Mesenchymal stem cell (in vitro differentiated cells and primary cell): ENCODE measurements at regions not wholly inside any gene's neighbourhood (a gene's known extent, or its start where the extent isn't known, plus 50 kb on each side); places are given as distances from the start of the nearest gene placed in this dataset.

Source experiments
- DNase-seq: peaks from one replicate; pipeline ENCODE4 v3.0.0-alpha.2; 2013
- H2AFZ ChIP-seq: one replicate; pipeline ENCODE4 v1.6.1; 2013; ENCODE audit warnings: low read depth, mild to moderate bottlenecking, control low read depth, inconsistent platforms, low read length, moderate library complexity
- H2AK5ac ChIP-seq: 2 replicates; pipeline ENCODE4 v1.6.1; 2013; ENCODE audit warnings: low read length, moderate library complexity, mild to moderate bottlenecking, inconsistent platforms; ENCODE audit not compliant: severe bottlenecking
- H2BK120ac ChIP-seq: one replicate; pipeline ENCODE4 v1.6.1; 2013; ENCODE audit warnings: low read depth, mild to moderate bottlenecking, inconsistent platforms, low read length, moderate library complexity
- H2BK12ac ChIP-seq, 2 experiments: one replicate each; pipeline ENCODE4 v1.6.1; 2013; ENCODE audit warnings: inconsistent platforms in 2 of 2, low read length in 2 of 2, mild to moderate bottlenecking in 2 of 2, moderate library complexity in 2 of 2, control low read depth in 1 of 2
- H2BK15ac ChIP-seq: one replicate; pipeline ENCODE4 v1.6.1; 2013; ENCODE audit warnings: mild to moderate bottlenecking, low read depth, inconsistent platforms; ENCODE audit not compliant: poor library complexity, severe bottlenecking
- H2BK5ac ChIP-seq: 2 replicates; pipeline ENCODE4 v1.6.1; 2013; ENCODE audit warnings: low read depth, mild to moderate bottlenecking, low read length, control low read depth, inconsistent platforms; ENCODE audit not compliant: poor library complexity, severe bottlenecking
- H3K14ac ChIP-seq, 2 experiments: one replicate each; pipeline ENCODE4 v1.6.1; 2013; ENCODE audit warnings: inconsistent platforms in 2 of 2, low read length in 2 of 2, control low read depth in 1 of 2, mild to moderate bottlenecking in 1 of 2, moderate library complexity in 1 of 2
- H3K18ac ChIP-seq, 2 experiments: one replicate each; pipeline ENCODE4 v1.6.1; 2013; ENCODE audit warnings: inconsistent platforms in 2 of 2, low read length in 2 of 2, control low read depth in 1 of 2, low read depth in 1 of 2, mild to moderate bottlenecking in 1 of 2
- H3K23ac ChIP-seq, 2 experiments: one replicate each; pipeline ENCODE4 v1.6.1; 2013; ENCODE audit warnings: inconsistent platforms in 2 of 2, low read length in 2 of 2, mild to moderate bottlenecking in 2 of 2, moderate library complexity in 2 of 2, control low read depth in 1 of 2
- H3K27ac ChIP-seq: 2 replicates; pipeline ENCODE4 v1.5.1; 2013; ENCODE audit warnings: mild to moderate bottlenecking, moderate library complexity, low read length, control low read depth, inconsistent platforms; ENCODE audit not compliant: poor library complexity, severe bottlenecking
- H3K27me3 ChIP-seq, 2 experiments: 2 replicates each; pipeline versions ENCODE4 v1.6.1 to v1.7.0; 2013; ENCODE audit warnings: low read length in 2 of 2, mild to moderate bottlenecking in 2 of 2, moderate library complexity in 2 of 2, control low read depth in 1 of 2, inconsistent platforms in 1 of 2; ENCODE audit not compliant: control insufficient read depth in 1 of 2, insufficient read depth in 1 of 2
- H3K36me3 ChIP-seq, 2 experiments: 2 replicates each; pipeline versions ENCODE4 v1.6.1 to v1.7.0; 2013; ENCODE audit warnings: low read length in 2 of 2, control low read depth in 1 of 2, inconsistent platforms in 1 of 2, low read depth in 1 of 2, mild to moderate bottlenecking in 1 of 2; ENCODE audit not compliant: insufficient read depth in 2 of 2, control insufficient read depth in 1 of 2
- H3K4ac ChIP-seq, 2 experiments: one replicate each; pipeline ENCODE4 v1.6.1; 2013; ENCODE audit warnings: inconsistent platforms in 2 of 2, low read length in 2 of 2, mild to moderate bottlenecking in 2 of 2, moderate library complexity in 2 of 2, control low read depth in 1 of 2, low read depth in 1 of 2
- H3K4me1 ChIP-seq: 2 replicates; pipeline ENCODE4 v1.6.1; 2013; ENCODE audit warnings: low read depth, low read length, control low read depth; ENCODE audit not compliant: control insufficient read depth, insufficient read depth
- H3K4me2 ChIP-seq: 2 replicates; pipeline ENCODE4 v1.6.1; 2013; ENCODE audit warnings: low read length, mild to moderate bottlenecking, inconsistent platforms; ENCODE audit not compliant: poor library complexity, severe bottlenecking
- H3K4me3 ChIP-seq, 2 experiments: 2 replicates each; pipeline versions ENCODE4 v1.5.1 to v1.7.0; 2013; ENCODE audit warnings: low read length in 2 of 2, mild to moderate bottlenecking in 2 of 2, control low read depth in 1 of 2, low read depth in 1 of 2; ENCODE audit not compliant: insufficient read depth in 1 of 2
- H3K79me1 ChIP-seq: replicated peaks from 2 replicates; pipeline ENCODE4 v1.6.1; 2013; ENCODE audit warnings: mild to moderate bottlenecking, control low read depth, low read length, inconsistent platforms; ENCODE audit not compliant: poor library complexity, severe bottlenecking
- H3K9ac ChIP-seq: 2 replicates; pipeline ENCODE4 v1.7.0; 2013; ENCODE audit warnings: mild to moderate bottlenecking, low read length, moderate library complexity
- H3K9me3 ChIP-seq: 2 replicates; pipeline ENCODE4 v1.7.0; 2013; ENCODE audit warnings: mild to moderate bottlenecking, low read length; ENCODE audit not compliant: control insufficient read depth
- H4K8ac ChIP-seq: one replicate; pipeline ENCODE4 v1.6.1; 2013; ENCODE audit warnings: inconsistent platforms, mild to moderate bottlenecking, low read length, moderate library complexity
- H4K91ac ChIP-seq: one replicate; pipeline ENCODE4 v1.6.1; 2013; ENCODE audit warnings: mild to moderate bottlenecking, low read length, inconsistent platforms
- WGBS: methylation state at CpG from one replicate; pipeline ENCODE4 v1.1.7; 2013; ENCODE audit warnings: mixed read lengths; 5-methylcytosine and 5-hydroxymethylcytosine counted together

DNA sequence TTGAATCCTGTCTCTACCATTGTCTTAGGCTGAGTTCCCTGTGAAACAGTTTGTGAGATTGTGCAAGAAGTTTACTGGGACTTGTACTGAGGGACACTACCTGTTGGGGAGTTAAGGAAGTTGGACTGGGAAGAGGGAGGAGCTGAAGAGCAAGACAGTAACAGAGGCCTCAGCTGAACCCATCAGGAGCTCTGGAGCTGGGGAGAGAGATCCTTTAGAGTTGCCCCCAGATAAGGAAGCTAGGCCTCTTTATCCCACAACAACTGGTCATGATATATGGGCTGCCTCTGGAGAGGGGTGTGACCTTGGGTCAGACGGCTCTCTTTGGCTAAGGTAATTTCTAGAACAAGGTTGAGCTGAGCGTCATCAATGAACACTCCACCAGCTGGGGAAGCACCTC lies 137.8 kb upstream of the SLC4A4 start:
- H2BK12ac ChIP-seq = no peak overlapping the region
- no peak overlapping the region for H2BK15ac ChIP-seq
- DNase-seq = no peak
- H3K9me3 ChIP-seq = no peaks in the 10 kb centered on the region
- 61% methylated on average over 2 of the region's 2 CpGs for WGBS
- no peak overlapping the region for H2AFZ ChIP-seq
- peaks cover 2% of the 10 kb centered on the region for H3K4me1 ChIP-seq
- H2BK120ac ChIP-seq = no peak overlapping the region
- peaks cover 21% of the 10 kb centered on the region for H3K79me1 ChIP-seq
- no peaks in the 10 kb centered on the region for H3K27me3 ChIP-seq
- no peak overlapping the region for H3K4me2 ChIP-seq
- H3K14ac ChIP-seq = no peak overlapping the region
- no peak overlapping the region for H4K91ac ChIP-seq
- H3K4ac ChIP-seq = no peak overlapping the region
- H4K8ac ChIP-seq = no peak overlapping the region
- H2AK5ac ChIP-seq = no peak overlapping the region
- H3K27ac ChIP-seq = no peak overlapping the region
- no peak overlapping the region for H2BK5ac ChIP-seq
- H3K18ac ChIP-seq = peak overlapping the region in 1 of 2 experiments; percentile 28
- H3K9ac ChIP-seq = no peak overlapping the region
- no peak overlapping the region for H3K23ac ChIP-seq
- no peak overlapping the region for H3K4me3 ChIP-seq
- no peaks in the 10 kb centered on the region for H3K36me3 ChIP-seq

DNA sequence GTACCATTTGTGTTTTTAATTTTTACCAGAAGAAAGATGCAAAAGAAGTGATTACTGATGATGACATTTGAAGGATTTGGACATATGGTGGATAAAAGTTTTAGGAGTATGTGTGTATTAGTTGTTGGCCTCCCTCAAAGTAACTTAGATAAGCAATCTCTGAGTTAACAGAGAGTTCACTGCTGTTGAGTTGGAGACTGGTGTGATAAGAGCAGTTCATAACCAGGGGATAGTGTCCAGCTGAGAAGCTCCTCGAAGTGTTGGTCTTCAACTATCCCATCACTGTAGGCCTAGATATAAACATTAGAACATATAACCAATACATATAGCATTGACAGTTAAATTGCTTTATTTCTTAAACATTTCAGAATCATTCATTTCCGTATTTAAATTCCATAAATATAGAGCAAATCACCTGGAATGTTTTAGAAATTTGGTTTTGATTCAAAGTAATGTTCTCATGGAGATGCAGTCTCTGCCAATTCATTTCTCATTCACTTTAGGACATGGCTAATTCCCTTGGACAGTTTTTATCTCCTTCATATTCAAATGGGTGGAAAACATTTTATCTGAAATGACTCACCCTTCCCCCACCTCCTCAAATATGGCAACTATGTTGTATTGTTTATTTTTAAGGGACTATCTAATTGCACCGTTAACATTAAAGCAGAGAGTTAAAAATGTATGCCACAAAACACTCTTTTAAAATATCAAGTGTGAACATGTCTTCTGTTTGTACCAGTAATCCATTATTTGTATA lies 136.8 kb upstream of the SLC4A4 start:
- H2BK15ac ChIP-seq = no peak overlapping the region
- no peak overlapping the region for H3K4me3 ChIP-seq
- no peak for DNase-seq
- H3K23ac ChIP-seq = no peak overlapping the region
- H3K18ac ChIP-seq = no peak overlapping the region
- no peaks in the 10 kb centered on the region for H3K36me3 ChIP-seq
- no peaks in the 10 kb centered on the region for H3K27me3 ChIP-seq
- H2AK5ac ChIP-seq = no peak overlapping the region
- no peak overlapping the region for H2BK12ac ChIP-seq
- H4K91ac ChIP-seq = no peak overlapping the region
- H2AFZ ChIP-seq = no peak overlapping the region
- no peaks in the 10 kb centered on the region for H3K4me1 ChIP-seq
- H3K4me2 ChIP-seq = no peak overlapping the region
- no peak overlapping the region for H3K27ac ChIP-seq
- no peak overlapping the region for H3K4ac ChIP-seq
- H3K14ac ChIP-seq = no peak overlapping the region
- peaks cover 21% of the 10 kb centered on the region for H3K79me1 ChIP-seq
- no peak overlapping the region for H2BK120ac ChIP-seq
- no peak overlapping the region for H2BK5ac ChIP-seq
- no peaks in the 10 kb centered on the region for H3K9me3 ChIP-seq
- no CpG with 5 or more reads among the region's 3 CpGs for WGBS
- H4K8ac ChIP-seq = no peak overlapping the region
- no peak overlapping the region for H3K9ac ChIP-seq

DNA sequence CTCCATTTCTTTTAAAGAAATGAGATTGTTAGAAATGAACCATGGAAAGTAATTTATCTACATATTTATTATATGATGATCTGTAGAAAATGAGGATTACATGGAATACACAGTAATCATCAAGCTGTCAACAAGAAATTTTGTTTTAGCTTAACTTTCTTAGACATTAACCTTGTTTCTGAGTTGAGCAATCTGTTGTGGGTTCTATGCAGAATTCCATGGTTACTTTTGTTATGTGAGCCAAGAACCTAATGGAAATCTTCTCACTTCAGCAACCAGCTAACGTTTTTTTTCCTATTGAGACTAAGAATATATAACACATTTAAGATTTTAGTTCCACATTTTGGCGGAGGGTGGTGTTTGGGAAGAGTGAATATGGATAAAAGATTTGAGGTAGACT lies 136.1 kb upstream of the SLC4A4 start:
- H3K23ac ChIP-seq = no peak overlapping the region
- H4K8ac ChIP-seq = no peak overlapping the region
- H2BK12ac ChIP-seq = no peak overlapping the region
- H3K18ac ChIP-seq = no peak overlapping the region
- H4K91ac ChIP-seq = no peak overlapping the region
- H3K79me1 ChIP-seq = peaks cover 21% of the 10 kb centered on the region
- H2BK15ac ChIP-seq = no peak overlapping the region
- H3K27ac ChIP-seq = no peak overlapping the region
- no peak overlapping the region for H3K4me3 ChIP-seq
- DNase-seq = peak; percentile 39
- no peaks in the 10 kb centered on the region for H3K9me3 ChIP-seq
- no peaks in the 10 kb centered on the region for H3K27me3 ChIP-seq
- no peak overlapping the region for H3K14ac ChIP-seq
- no peak overlapping the region for H3K4me2 ChIP-seq
- H3K4me1 ChIP-seq = no peaks in the 10 kb centered on the region
- no peak overlapping the region for H2BK120ac ChIP-seq
- no peak overlapping the region for H3K9ac ChIP-seq
- WGBS = 100% methylated on average over 1 of the region's 2 CpGs
- H2AFZ ChIP-seq = no peak overlapping the region
- no peak overlapping the region for H3K4ac ChIP-seq
- H2BK5ac ChIP-seq = no peak overlapping the region
- no peaks in the 10 kb centered on the region for H3K36me3 ChIP-seq
- H2AK5ac ChIP-seq = no peak overlapping the region

DNA sequence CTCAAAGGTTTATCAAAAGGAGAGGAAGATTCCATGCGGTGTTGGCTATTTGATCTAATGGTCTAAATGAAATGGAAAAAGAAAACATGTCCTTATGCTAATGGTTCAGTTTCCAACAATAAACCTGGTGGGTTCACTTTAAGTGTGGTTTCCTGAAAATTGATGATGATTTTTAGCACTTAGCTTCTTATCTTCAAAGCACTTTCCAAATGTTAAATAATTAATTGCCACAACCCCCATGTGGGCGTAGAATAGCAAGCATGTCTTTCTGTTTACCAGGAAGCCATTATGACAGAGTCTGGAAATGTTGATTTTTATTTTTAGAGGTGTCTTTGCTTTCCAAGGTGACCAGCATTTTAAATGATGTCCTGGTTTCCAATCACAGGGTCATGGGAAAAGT lies 134.8 kb upstream of the SLC4A4 start:
- Histone ChIP-seq H4K91ac (no peak overlapping the region), H3K4me2 (no peak overlapping the region), H3K23ac (no peak overlapping the region), H3K9me3 (no peaks in the 10 kb centered on the region), H2BK15ac (no peak overlapping the region), H4K8ac (no peak overlapping the region), H3K36me3 (no peaks in the 10 kb centered on the region), H2AK5ac (no peak overlapping the region), H2AFZ (no peak overlapping the region), H3K9ac (no peak overlapping the region), H2BK12ac (no peak overlapping the region), H3K27me3 (no peaks in the 10 kb centered on the region), H3K4me3 (no peak overlapping the region), H3K18ac (no peak overlapping the region), H3K79me1 (peaks cover 18% of the 10 kb centered on the region), H2BK5ac (no peak overlapping the region), H3K14ac (no peak overlapping the region), H2BK120ac (no peak overlapping the region), H3K27ac (no peak overlapping the region), H3K4ac (no peak overlapping the region), H3K4me1 (no peaks in the 10 kb centered on the region)
- whole genome bisulfite sequencing = 75% methylated on average over 2 of the region's 2 CpGs
- no peak for DNase-seq
